Prostate gland (tissue), 2 donors: ENCODE measurements at regions not wholly inside any gene's neighbourhood (a gene's known extent, or its start where the extent isn't known, plus 50 kb on each side); places are given as distances from the start of the nearest gene placed in this dataset.
A peak's percentile ranks its signal among the peaks of the same experiment; 100 is the strongest.

Experiments used
- DNase-seq: peaks from one replicate; pipeline ENCODE4 v3.0.0-alpha.2; 2019; ENCODE audit warnings: low spot score
- H3K27ac ChIP-seq, 2 donors: fragments of 200-600 bp; sonication (generic); 2 replicates each; pipeline ENCODE4 v1.5.1; 2017 to 2019
- H3K27me3 ChIP-seq: fragments of 200-600 bp; sonication (generic); replicated peaks from 2 replicates; pipeline ENCODE4 v1.5.1; 2019; ENCODE audit not compliant: insufficient read depth
- H3K36me3 ChIP-seq, 2 donors: fragments of 200-600 bp; sonication (generic); 1 replicate in 1 of 2; 2 replicates in 1 of 2; pipeline versions ENCODE4 v1.5.1 to v1.8.1; 2017 to 2019
- H3K4me1 ChIP-seq: fragments of 200-600 bp; sonication (generic); replicated peaks from 2 replicates; pipeline ENCODE4 v1.5.1; 2019
- H3K4me3 ChIP-seq, 2 donors: fragments of 200-600 bp; sonication (generic); 2 replicates each; pipeline ENCODE4 v1.5.1; 2017 to 2019
- H3K9me3 ChIP-seq: fragments of 200-600 bp; sonication (generic); 2 replicates; pipeline ENCODE4 v1.5.1; 2017
- POLR2A ChIP-seq: fragments of 450-650 bp; IDR thresholded peaks from one replicate; pipeline ENCODE4 v1.6.1; 2016; ENCODE audit warnings: antibody characterized with exemption, mild to moderate bottlenecking
- POLR2AphosphoS5 ChIP-seq: sonication (generic); formaldehyde crosslinking; IDR thresholded peaks from one replicate; pipeline ENCODE4 v1.6.1; 2017; ENCODE audit warnings: antibody characterized with exemption
- WGBS: methylation state at CpG from one replicate; pipeline ENCODE4 v1.1.5; 2018; 5-methylcytosine and 5-hydroxymethylcytosine counted together
- intact Hi-C: fragments of 100-400 bp; cut with DNase I; formaldehyde crosslinking; loops from one replicate; pipeline ENCODE4 v1.14.2; 2022
- TF ChIP-seq, protein P1 (sequence below), 4 experiments: fragments of 200-600 bp in 2 of 4; fragments of 450-650 bp in 2 of 4; sonication (generic) in 2 of 4; IDR thresholded peaks; 1 replicate in 3 of 4; 2 replicates in 1 of 4; pipeline ENCODE4 v1.5.1; 2016 to 2019; ENCODE audit warnings: antibody characterized with exemption in 4 of 4, mild to moderate bottlenecking in 2 of 4, moderate library complexity in 2 of 4

DNA sequence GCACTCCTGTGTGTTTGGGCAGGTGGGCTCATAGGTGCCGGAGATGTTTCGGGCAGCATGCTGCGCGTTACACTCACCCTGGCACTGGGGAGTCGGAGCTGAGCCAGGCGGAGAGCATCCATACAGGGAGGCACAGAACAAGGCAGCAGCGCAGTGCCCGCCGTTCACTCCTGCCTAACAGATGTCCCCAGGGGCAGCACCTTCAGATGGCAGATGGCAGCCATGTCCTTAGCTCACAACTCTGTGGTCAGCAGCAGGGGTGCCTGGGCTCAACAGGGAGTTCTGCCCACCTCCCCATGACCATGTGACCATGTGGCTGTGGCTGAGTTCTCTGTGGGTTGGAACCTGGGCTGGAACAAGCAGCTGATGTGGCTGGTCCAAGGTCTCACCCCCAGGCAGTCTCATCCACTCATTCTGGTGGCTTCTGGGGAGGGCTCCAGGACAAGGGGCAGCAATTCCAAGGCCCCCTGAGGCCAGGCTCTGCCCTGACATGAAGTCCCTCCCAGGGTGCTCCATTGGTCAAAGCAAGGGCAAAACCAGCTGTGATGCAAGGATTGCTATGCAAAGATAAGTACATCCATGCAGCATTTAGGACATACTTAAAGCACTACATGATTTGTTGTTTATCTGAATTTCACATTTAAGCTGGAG, 64.2 kb downstream of the MRPL36 start:
- WGBS = 76% methylated on average over 9 of the region's 9 CpGs
- TF ChIP-seq POLR2A = no peak
- TF ChIP-seq, protein P1, sequence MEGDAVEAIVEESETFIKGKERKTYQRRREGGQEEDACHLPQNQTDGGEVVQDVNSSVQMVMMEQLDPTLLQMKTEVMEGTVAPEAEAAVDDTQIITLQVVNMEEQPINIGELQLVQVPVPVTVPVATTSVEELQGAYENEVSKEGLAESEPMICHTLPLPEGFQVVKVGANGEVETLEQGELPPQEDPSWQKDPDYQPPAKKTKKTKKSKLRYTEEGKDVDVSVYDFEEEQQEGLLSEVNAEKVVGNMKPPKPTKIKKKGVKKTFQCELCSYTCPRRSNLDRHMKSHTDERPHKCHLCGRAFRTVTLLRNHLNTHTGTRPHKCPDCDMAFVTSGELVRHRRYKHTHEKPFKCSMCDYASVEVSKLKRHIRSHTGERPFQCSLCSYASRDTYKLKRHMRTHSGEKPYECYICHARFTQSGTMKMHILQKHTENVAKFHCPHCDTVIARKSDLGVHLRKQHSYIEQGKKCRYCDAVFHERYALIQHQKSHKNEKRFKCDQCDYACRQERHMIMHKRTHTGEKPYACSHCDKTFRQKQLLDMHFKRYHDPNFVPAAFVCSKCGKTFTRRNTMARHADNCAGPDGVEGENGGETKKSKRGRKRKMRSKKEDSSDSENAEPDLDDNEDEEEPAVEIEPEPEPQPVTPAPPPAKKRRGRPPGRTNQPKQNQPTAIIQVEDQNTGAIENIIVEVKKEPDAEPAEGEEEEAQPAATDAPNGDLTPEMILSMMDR (IDR thresholded peaks at IDR 0.05) = no peak
- TF ChIP-seq POLR2AphosphoS5 = no peak
- Histone ChIP-seq H3K27me3 (no peaks in the 10 kb centered on the region), H3K36me3 (no peaks in the 10 kb centered on the region), H3K4me3 (no peak overlapping the region), H3K4me1 (no peaks in the 10 kb centered on the region), H3K9me3 (no peaks in the 10 kb centered on the region), H3K27ac (no peak overlapping the region)
- intact Hi-C loops = no loop called here
- DNase-seq = peak; percentile 3

DNA sequence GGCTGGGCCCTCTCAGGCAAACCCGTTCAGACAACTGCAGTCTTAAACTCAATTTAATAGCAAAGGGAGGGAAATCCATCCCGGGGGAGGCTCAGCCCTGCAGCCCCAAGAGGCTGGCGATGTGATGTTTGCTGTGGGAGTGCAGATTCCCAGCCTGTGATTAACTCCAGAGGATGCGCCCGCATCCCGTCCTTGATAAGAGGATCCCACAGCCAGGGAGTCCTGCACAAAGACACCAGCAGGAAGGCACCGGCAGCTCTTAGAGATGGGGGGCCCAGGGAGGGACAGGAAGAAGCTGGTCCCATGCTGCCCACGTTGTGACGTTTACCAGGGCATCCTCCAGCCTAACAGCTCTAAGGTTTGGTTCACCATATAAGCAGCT, 64.7 kb downstream of the MRPL36 start:
- no peak for DNase-seq

DNA sequence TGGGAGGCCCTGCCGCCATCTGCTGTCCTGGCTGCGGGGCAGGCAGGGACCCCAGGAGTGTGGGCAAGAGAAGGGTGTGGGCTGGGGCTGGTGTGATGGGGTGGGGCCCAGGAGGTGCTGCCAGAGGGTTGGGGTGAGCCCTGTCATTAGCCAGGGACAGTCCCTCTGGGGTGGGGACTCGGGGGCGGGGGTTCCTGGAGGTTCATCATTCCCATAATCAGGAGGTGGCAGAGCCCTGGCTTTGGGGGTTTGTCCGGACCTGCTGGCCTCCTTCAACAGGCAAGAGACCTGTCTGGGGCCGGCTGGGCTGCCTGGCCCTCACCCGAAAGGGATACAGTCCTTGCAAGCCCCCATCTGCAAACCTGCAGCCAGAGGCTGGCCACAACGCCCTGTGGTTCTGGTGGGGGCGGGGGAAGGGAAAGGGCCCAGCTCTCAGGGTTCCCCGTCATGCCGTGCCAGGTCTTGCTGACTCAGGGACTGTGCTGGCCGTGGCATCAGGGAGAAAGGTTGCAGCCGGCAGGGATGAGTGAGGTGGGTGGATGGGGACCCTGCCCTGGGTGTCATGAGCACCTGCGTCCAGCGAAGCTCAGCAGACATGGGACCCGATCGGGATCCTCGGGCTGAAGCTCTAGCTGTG, 65.2 kb downstream of the MRPL36 start:
- intact Hi-C loops = no loop called here
- DNase-seq = peak; percentile 3
- TF ChIP-seq, protein P1 (IDR thresholded peaks at IDR 0.05) = no peak
- no peak for TF ChIP-seq POLR2AphosphoS5
- TF ChIP-seq POLR2A = no peak
- WGBS = 83% methylated on average over 18 of the region's 18 CpGs
- Histone ChIP-seq H3K9me3 (no peaks in the 10 kb centered on the region), H3K4me3 (no peak overlapping the region), H3K36me3 (no peaks in the 10 kb centered on the region), H3K27me3 (no peaks in the 10 kb centered on the region), H3K4me1 (no peaks in the 10 kb centered on the region), H3K27ac (no peak overlapping the region)

More for the DNA sequence above, 64.7 kb downstream of the MRPL36 start:
- 50% methylated on average over 9 of the region's 9 CpGs for WGBS
- TF ChIP-seq POLR2AphosphoS5 = no peak
- TF ChIP-seq POLR2A = no peak
- TF ChIP-seq, protein P1 (IDR thresholded peaks at IDR 0.05) = no peak
- H3K9me3 ChIP-seq = no peaks in the 10 kb centered on the region
- H3K27ac ChIP-seq = no peak overlapping the region
- intact Hi-C loops = no loop called here
- H3K4me1 ChIP-seq = no peaks in the 10 kb centered on the region
- no peak overlapping the region for H3K4me3 ChIP-seq
- H3K36me3 ChIP-seq = no peaks in the 10 kb centered on the region
- H3K27me3 ChIP-seq = no peaks in the 10 kb centered on the region

DNA sequence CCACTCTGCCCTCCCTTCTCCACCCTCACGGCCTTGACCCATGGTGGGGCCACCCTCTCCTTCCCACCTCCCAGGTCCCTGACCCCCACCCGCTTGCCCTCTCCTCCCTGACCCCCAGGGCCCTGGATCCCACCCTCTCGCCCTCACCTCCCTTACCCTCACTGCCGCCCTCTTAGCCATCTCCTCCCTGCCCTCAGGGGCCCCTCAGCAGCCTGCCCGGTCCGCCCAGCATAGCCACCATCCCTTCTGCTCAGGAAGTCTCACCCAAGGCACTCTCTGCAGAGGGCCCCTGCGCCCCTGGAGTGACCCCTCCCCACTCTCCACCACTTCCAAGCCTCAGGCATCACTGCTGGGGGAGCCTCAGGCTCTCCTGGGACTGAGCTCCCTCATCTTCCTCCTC, 66.3 kb downstream of the MRPL36 start:
- DNase-seq = peak; percentile 1
- no peak overlapping the region for H3K27ac ChIP-seq
- intact Hi-C loops = no loop called here
- H3K9me3 ChIP-seq = no peaks in the 10 kb centered on the region
- H3K27me3 ChIP-seq = no peaks in the 10 kb centered on the region
- TF ChIP-seq POLR2AphosphoS5 = no peak
- no peak overlapping the region for H3K4me3 ChIP-seq
- H3K4me1 ChIP-seq = no peaks in the 10 kb centered on the region
- 84% methylated on average over 7 of the region's 7 CpGs for WGBS
- no peaks in the 10 kb centered on the region for H3K36me3 ChIP-seq

DNA sequence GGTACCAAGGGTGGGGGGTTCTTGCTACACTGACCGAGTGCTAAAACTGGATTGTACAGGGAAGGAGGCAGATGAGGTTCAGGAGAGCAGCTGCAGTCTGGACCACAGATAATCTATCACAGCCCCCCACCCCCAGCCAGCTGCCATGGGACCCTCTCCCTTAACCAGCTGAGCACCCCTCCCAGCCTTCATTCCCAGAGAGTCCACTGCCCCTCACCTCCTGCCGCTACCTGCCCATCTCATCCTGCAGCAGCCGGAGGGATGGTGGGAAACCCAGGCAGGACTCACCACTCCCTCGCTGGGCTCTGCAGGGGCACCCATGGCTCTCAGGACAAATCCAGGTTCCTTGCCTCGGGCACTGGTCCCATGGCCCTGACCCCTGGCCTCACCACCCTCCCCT, 66.7 kb downstream of the MRPL36 start:
- H3K4me1 ChIP-seq = no peaks in the 10 kb centered on the region
- no peaks in the 10 kb centered on the region for H3K36me3 ChIP-seq
- H3K9me3 ChIP-seq = no peaks in the 10 kb centered on the region
- no peak overlapping the region for H3K4me3 ChIP-seq
- peak; percentile 3 for DNase-seq
- H3K27ac ChIP-seq = no peak overlapping the region
- TF ChIP-seq POLR2AphosphoS5 = no peak
- TF ChIP-seq POLR2A = no peak
- TF ChIP-seq, protein P1 (IDR thresholded peaks at IDR 0.05) = no peak
- intact Hi-C loops = no loop called here
- H3K27me3 ChIP-seq = no peaks in the 10 kb centered on the region
- 93% methylated on average over 5 of the region's 5 CpGs for WGBS
